Smooth muscle cell (in vitro differentiated cells): ENCODE measurements at regions not wholly inside any gene's neighbourhood (a gene's known extent, or its start where the extent isn't known, plus 50 kb on each side); places are given as distances from the start of the nearest gene placed in this dataset.

Experiments used
- DNase-seq: peaks from one replicate; lab custom pipeline; 2025; ENCODE audit not compliant: unreplicated experiment; lab: John Stamatoyannopoulos, UW
- H2AFZ ChIP-seq: fragments of 200-600 bp; sonication (generic); 2 replicates; pipeline ENCODE4 v1.6.0; 2016; ENCODE audit warnings: antibody characterized with exemption, low read depth, mild to moderate bottlenecking
- H3F3A ChIP-seq: fragments of 200-600 bp; sonication (generic); 2 replicates; pipeline ENCODE4 v1.6.0; 2017; ENCODE audit warnings: antibody characterized with exemption, low read depth
- H3K27ac ChIP-seq: fragments of 200-600 bp; sonication (generic); 2 replicates; pipeline ENCODE4 v1.5.1; 2016; ENCODE audit warnings: low read depth, mild to moderate bottlenecking
- H3K27me3 ChIP-seq: fragments of 200-600 bp; sonication (generic); 2 replicates; pipeline ENCODE4 v1.6.1; 2016; ENCODE audit warnings: low read depth, mild to moderate bottlenecking
- H3K36me3 ChIP-seq: fragments of 200-600 bp; sonication (generic); 2 replicates; pipeline ENCODE4 v1.5.1; 2016; ENCODE audit warnings: low read depth
- H3K4me1 ChIP-seq: fragments of 200-600 bp; sonication (generic); 2 replicates; pipeline ENCODE4 v1.5.1; 2016; ENCODE audit warnings: low read depth
- H3K4me2 ChIP-seq: fragments of 200-600 bp; sonication (generic); 2 replicates; pipeline ENCODE4 v1.6.0; 2016; ENCODE audit warnings: mild to moderate bottlenecking
- H3K4me3 ChIP-seq: fragments of 200-600 bp; sonication (generic); 2 replicates; pipeline ENCODE4 v1.5.1; 2016; ENCODE audit warnings: mild to moderate bottlenecking
- H3K79me2 ChIP-seq: fragments of 200-600 bp; sonication (generic); 2 replicates; pipeline ENCODE4 v1.6.0; 2016; ENCODE audit warnings: low read depth, mild to moderate bottlenecking
- H3K9ac ChIP-seq: fragments of 200-600 bp; sonication (generic); 2 replicates; pipeline ENCODE4 v1.6.0; 2016; ENCODE audit warnings: low read depth
- H3K9me3 ChIP-seq: fragments of 200-600 bp; sonication (generic); replicated peaks from 2 replicates; pipeline ENCODE4 v1.5.1; 2016; ENCODE audit warnings: low read depth
- H4K20me1 ChIP-seq: fragments of 200-600 bp; sonication (generic); 2 replicates; pipeline ENCODE4 v1.6.0; 2016; ENCODE audit warnings: low read depth
- CTCF ChIP-seq: fragments of 200-600 bp; sonication (generic); IDR thresholded peaks from 2 replicates; pipeline ENCODE4 v1.5.1; 2017; ENCODE audit warnings: borderline replicate concordance, mild to moderate bottlenecking, antibody characterized with exemption; ENCODE audit not compliant: insufficient read depth, poor library complexity, severe bottlenecking
- WGBS: methylation state at CpG from one replicate; pipeline ENCODE4 v1.1.7; 2016; ENCODE audit warnings: low lambda C conversion rate; 5-methylcytosine and 5-hydroxymethylcytosine counted together

- Histone ChIP-seq H3F3A (no peaks in the 10 kb centered on the region), H2AFZ (no peak overlapping the region), H4K20me1 (no peaks in the 10 kb centered on the region), H3K4me2 (no peak overlapping the region), H3K4me3 (no peak overlapping the region), H3K9me3 (no peaks in the 10 kb centered on the region), H3K36me3 (no peaks in the 10 kb centered on the region), H3K27ac (no peak overlapping the region), H3K27me3 (no peaks in the 10 kb centered on the region), H3K79me2 (no peaks in the 10 kb centered on the region), H3K9ac (no peak overlapping the region), H3K4me1 (no peaks in the 10 kb centered on the region)
- TF ChIP-seq CTCF: no peak
- DNase-seq: no peak
Measured at GRCh38 chr15:94621736-94622135, 390.4 kb downstream of the MCTP2 start.

DNA sequence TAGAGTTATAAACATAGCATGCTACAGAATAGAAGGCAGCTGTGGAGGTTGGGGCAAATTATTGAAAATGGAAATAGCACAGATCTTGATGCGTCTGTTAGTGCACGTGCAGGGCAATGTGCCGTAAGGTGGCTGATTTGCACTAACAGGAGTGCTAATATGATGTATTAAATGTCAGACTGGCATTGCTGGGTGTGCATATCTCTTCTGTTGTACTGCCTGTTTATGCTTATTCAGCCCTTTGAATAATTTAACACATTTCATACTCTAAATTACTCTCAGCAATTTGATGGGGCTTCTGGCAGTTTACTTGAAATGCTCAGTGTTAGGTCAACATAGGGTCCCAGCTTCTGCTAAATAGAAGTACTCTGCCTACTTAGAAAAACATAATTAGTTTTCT, 395.6 kb downstream of the MCTP2 start:
- Histone ChIP-seq H3F3A (no peaks in the 10 kb centered on the region), H3K9me3 (no peaks in the 10 kb centered on the region), H4K20me1 (no peaks in the 10 kb centered on the region), H2AFZ (no peak overlapping the region), H3K4me1 (no peaks in the 10 kb centered on the region), H3K4me2 (no peak overlapping the region), H3K27ac (no peak overlapping the region), H3K36me3 (no peaks in the 10 kb centered on the region), H3K9ac (no peak overlapping the region), H3K79me2 (no peaks in the 10 kb centered on the region), H3K27me3 (peaks cover under 1% of the 10 kb centered on the region), H3K4me3 (no peak overlapping the region)
- no peak for DNase-seq
- WGBS: 95% methylated on average over 3 of the region's 3 CpGs
- no peak for TF ChIP-seq CTCF

GRCh38 chr15:94631608-94632007, 400.2 kb downstream of the MCTP2 start:
- Histone ChIP-seq H2AFZ (no peak overlapping the region), H3K4me3 (no peak overlapping the region), H3K27ac (no peak overlapping the region), H4K20me1 (no peaks in the 10 kb centered on the region), H3K4me1 (no peaks in the 10 kb centered on the region), H3K9ac (no peak overlapping the region), H3K36me3 (no peaks in the 10 kb centered on the region), H3K79me2 (no peaks in the 10 kb centered on the region), H3K27me3 (peaks cover 7% of the 10 kb centered on the region), H3F3A (no peaks in the 10 kb centered on the region), H3K4me2 (no peak overlapping the region), H3K9me3 (no peaks in the 10 kb centered on the region)
- 90% methylated on average over 6 of the region's 6 CpGs for WGBS
- no peak for DNase-seq
- TF ChIP-seq CTCF: no peak

DNA sequence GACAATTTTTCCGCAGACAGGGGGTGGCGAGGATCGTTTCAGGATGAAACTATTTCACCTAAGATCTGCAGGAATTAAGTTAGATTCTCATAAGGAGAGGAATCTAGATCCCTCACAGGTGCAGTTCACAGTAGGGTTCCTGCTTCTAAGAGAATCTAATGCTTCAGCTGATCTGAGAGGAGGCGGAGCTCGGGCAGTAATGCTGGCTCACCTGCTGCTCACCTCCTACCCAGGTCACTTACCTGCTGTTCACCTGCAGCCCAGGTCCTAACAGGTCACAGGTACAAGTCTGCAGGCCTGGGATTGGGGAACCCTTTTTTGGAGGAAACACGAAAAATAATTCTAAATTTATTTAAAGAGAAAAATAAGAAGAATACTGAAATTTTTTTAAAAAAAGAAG, 406.8 kb downstream of the MCTP2 start:
- Histone ChIP-seq H3K4me1 (no peaks in the 10 kb centered on the region), H3F3A (no peaks in the 10 kb centered on the region), H3K4me3 (no peak overlapping the region), H3K79me2 (no peaks in the 10 kb centered on the region), H3K4me2 (no peak overlapping the region), H3K9me3 (no peaks in the 10 kb centered on the region), H4K20me1 (no peaks in the 10 kb centered on the region), H2AFZ (no peak overlapping the region), H3K9ac (no peak overlapping the region), H3K36me3 (no peaks in the 10 kb centered on the region), H3K27ac (no peak overlapping the region), H3K27me3 (peaks cover 16% of the 10 kb centered on the region)
- 56% methylated on average over 6 of the region's 6 CpGs for WGBS
- no peak for DNase-seq
- no peak for TF ChIP-seq CTCF
